GM19240 (cell line): ENCODE measurements at regions not wholly inside any gene's neighbourhood (a gene's known extent, or its start where the extent isn't known, plus 50 kb on each side); places are given as distances from the start of the nearest gene placed in this dataset.
"Not testable (repeated sequence)": the region's sequence is repeated elsewhere in the genome, so short reads cannot be mapped to it uniquely, and the experiment has no call there.

Source experiments
- DNase-seq: peaks from one replicate; pipeline ENCODE4 v3.0.0; 2011; ENCODE audit warnings: low spot score; ENCODE audit not compliant: insufficient read length

DNA sequence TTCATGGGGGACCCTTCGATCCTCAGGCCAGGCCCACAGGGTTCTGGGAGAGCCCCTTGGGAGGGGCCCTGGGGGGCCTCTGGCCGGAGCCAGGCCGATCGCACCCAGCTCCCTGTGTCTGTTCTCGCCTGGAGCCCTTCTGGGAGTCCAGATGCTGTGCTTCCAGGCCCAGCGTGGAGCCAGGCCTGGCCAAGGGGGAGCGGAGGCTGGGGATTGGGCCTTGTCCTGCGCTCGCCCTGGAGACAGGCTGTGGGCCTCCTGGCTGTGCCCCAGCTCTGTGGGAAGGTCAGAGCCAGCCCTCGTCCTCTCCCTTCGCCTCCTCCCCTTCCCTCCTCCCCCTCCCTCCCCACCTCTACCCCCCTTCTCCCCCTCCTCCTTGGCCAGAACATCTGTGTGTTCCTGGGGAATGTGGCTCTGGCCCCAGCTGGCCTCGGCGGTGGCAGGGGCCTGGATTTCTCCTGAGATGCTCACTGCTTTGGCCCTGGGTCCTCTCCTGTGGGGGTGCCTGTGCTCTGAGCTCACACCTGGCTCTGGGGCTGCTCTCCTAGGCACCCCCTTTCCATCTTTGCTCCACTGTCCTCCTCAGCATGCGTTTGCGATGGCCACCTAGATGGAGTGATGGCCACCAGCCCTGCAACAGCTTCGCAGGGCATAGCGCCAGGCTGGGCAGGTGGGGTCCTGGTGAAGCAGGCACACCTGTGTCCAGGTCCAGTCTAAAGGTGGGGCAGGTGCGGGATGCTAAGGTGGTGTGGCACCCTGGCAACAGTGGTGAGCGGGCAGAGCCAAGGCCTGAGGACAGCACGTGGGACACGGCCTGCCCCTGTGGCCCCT lies 90.6 kb upstream of the CIBAR2 start:
- DNase-seq = no peak

DNA sequence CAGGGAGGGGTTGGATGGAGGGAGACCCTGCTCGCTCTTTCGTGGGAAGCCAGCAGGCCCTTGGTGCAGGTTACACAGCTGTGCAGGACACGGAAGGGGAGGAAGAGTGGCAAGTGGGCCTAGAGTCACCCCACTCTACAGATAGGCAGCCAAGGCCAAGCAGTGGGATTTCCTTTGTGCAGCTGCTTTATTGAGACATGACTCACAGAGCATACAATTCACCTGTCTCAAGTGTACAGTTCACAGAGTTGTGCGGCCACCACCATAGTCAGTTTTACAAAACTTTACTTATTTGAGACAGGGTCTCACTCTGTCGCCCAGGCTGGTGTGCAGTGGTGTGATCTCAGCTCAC lies 91.2 kb upstream of the CIBAR2 start:
- no peak for DNase-seq

DNA sequence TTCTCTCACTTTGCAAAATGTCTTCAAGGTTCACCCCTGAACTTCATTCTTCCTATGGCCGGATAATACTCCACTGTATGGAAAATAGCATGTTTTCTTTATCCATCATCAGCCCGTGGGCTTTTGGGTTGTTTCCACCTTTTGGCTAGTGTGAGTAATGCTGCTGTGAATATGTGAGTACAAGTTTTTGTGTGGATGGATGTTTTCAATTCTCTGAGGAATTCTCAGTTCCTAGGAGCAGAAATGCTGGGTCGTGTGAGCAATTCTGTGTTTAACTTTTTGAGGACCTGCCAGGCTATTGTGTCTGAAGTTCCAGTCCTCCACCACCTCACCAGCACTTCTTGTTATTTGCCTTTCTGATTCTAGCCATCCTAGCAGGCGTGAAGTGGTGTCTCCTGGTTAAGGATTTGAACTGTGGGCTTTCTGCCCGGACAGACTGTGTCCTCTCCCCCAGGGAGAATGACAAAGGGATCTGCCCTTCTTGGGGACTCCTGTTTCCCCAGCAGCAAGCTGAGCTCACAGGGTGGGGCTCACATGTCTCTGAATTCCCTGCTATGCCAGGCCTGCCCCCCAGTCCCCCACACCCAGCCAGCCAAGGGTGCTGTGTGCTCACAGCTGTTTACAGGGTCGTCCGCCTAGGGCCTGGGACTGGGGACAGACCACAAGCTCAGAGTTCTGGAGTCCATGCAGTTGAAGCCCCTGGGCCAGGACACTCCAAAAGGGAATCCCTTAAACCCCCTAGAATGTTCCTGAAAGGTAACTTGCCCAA lies 92.2 kb upstream of the CIBAR2 start:
- no peak for DNase-seq

DNA sequence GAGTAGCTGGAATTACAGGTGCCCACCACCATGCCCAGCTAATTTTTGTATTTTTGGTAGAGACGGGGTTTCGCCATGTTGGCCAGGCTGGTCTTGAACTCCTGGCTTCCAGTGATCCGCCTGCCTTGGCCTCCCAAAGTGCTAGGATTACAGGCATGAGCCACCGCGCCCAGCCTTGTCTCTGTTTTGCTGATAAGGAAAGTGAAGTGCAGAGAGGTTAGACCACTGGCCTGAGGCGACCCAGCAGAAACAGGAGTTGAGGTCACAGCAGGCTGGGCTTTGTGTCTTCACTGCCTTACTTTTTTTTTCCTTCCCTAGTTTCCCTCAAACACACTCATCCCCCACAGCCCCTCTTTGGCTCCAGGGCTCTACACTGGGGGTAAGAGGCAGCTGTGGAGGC lies 93.0 kb upstream of the CIBAR2 start:
- DNase-seq = not testable (repeated sequence)

DNA sequence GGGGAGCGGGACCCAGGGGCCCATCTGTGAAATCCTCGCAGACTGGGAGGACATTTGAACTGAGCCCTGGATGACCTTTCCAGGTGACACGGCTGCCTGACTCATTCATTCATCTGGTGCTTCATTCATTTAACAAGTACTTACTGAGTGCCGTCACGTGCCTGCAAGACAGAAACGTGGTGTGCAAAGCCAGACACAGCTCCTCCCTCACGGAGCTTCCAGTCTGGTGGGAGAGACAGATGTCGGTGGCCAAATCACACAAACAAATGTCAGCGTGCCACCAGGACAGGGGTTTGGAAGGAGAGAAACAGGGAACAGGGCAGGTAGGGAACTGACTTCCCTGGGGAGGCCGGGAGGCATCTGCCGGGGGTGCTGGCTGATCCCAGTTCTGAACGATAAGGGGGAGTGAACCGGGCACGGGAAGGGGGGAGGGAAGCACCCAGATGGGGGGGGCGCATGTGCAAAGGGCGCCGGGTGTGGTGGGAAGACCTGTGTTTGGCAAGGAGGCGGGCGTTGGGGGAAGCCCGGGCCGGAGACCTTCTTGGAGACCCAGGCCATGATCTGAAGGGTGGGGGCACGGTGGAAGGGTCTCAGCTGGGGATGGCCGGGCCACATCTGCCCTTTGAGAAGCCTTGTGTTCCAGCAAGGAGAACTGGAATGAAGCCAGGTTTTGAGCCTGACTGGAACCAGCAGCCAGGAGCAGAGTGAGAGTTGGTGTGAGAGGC lies 93.6 kb upstream of the CIBAR2 start:
- no peak for DNase-seq

DNA sequence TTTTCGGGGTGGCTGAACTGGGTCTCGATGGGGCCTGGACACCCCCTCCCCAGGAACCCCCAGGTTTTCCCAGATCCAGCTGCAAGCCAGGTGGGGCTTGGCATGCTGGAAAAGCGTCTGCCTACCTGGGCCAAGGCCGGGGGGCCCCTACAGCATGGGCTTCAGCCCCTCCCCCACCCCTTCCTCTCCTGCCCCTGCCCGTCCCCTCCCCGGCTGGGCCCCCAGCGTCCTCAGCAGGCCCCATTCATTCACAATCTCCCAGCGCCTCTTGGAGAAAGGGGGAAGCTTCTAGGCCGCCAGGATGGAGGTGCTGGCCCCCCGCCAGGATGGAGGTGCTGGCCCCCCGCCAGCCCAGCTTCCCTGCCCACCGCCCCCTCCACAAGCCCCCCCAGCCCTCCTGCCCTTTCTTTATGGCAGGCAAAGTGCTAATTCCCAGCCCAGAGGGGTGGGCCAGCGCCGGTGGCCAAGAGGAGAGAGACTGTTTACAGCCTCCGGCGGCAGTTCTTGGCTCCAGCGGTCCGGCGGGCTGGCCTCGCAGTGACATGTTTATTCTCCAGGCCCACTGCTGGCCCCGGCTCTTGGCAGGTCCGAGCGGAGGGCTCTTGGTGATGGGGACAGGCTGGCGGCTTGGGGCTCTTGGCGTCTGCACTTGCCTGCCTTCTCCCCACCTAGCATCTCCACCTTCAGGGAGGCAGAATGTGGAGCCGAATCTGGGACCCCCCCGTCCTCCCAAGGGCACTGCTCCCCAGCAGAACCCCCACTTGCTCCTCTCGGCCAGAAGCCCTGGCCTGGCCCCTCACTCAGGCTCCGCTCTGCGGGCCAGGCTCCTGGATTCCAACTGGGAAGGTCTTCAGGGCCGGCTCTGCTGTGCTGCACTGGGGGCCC lies 94.4 kb upstream of the CIBAR2 start:
- DNase-seq = no peak

DNA sequence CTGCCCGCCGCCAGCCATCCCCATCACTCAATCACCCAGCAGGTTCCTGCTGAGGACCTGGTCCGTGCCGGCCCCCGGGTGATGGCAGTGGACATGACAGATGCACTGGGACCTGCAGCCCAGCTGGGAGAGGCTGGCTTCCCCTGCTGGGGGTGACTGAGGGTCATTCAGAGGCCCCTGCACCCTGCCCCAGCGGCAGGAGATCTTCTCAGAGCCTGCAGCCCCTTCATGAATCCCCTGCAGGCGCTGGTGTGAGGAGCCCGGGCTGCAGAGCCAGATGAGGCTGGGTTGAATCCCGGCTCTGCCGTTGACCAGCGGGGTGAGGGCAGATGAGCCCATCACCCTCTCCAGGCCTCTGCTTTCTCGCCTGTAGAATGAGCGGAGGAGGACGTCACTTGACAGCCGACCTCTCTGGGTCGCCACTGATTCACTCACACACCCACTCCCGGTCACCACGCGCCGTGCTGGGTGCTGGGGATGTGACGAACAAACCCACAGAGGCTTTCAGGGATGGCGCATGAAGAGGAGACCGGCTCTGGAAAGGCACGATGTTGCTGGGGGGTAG lies 95.2 kb upstream of the CIBAR2 start:
- no peak for DNase-seq

DNA sequence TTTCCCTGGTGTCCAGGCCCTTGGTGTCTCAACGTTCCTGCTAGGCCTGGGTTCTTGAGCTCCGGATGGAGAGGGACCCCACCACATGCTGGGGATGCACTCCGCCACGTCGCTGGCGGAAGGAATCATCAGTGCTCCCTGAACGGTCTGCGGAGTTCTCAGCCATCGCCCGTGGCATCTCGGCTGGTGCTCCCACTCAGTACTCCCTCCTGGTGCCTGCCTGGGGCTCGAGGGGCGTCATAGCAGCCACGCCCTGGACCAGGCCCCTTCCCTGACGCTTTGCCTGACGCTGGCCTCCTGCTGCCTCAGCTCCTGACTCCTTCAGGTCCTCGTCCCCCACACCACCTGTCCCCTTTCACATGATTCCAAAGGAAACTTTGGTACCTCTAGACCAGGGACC lies 95.9 kb upstream of the CIBAR2 start:
- DNase-seq = no peak

DNA sequence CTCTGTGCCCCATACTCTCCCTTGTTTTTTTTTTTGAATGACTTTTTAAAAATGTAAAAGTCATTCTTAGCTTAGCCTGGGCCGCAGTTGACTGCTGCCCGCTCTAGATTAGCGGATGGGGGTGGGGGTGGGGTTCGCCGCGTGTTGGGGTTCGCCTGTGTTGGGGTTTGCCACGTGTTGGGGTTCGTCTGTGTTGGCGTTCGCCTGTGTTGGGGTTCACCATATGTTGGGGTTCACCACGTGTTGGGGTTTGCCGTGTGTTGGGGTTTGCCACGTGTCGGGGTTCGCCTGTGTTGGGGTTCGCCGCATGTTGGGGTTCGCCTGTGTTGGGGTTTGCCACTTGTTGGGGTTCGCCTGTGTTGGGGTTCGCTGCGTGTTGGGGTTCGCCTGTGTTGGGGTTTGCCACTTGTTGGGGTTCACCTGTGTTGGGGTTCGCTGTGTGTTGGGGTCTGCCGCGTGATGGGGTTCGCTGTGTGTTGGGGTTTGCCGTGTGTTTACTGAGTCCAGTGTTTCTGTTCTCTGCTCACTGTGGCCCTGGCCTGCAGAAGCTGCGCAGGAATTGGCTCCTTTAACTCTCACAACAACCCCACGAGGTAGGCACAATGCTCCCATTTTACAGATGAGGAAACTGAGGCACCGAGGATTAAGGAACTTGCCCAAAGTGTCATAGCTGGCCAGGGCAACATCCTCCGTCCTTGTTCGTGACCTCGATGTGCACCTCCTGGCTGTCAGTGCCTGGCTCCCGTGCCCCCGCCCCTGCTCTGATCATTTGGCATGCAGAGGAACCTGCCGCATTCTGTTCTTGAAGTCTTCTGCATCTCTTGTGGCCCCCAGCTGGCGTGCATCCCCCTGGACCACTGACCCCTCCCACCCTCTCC lies 96.6 kb upstream of the CIBAR2 start:
- DNase-seq = no peak

DNA sequence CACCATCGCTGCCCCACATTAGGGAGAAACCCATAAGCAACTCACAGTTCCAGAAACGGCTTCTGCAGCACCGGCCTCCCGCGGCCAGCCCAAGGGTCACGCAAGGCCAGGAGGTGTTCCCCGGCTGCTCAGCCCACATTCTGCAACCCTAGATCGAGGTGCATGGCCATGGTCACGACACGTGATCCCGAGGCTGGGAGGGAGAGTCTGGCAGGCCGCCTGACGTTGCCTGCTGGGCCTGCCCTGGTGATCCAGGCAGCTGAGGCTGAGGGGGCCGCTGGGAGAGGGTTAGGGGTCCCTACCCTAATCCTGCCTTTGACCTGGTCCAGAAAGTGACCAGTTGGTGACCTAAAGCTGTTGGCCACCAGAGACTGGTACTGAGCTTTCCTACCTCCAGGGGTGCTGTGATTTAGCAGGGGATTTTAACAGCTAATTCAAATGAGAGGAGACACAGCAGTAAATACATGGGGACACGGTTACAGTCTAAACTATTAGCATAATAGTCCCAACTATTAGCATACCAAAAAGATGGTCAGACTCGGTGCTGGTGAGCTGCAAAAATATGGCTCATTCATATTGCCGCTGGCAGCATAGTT lies 97.4 kb upstream of the CIBAR2 start:
- no peak for DNase-seq

DNA sequence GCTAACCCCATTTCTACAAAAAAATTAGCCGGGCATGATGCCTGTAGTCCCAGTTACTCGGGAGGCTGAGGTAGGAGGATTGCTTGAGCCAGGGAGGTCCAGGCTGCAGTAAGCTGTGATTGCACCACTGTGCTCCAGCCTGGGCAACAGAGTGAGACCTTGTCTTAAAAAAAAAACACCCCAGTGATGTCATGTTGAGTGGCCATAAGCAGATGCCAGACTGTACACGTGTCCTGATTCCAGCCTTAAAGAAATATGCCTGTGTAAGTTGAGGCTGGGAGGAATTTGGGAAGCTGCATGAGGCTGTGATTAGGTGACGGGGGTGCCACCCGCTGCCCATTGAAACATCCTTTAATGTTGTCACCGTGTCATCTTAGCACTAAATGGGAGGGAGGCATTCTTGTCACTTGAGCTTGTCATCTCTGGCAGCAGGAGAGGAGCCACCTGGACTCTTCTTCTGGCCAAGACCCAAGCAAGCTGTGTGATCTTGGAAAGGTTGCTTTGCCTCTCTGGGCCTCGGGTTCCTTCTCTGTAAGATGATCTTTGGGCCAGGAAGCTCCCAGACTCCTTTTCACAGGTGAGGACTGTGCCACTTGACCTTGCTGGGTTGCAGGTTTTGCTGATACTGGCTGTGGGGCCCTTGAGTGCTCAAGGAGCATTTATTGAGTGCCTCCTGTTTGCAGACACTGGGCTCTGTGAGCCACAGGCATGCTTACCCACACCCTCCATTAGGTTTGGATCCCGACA lies 98.3 kb upstream of the CIBAR2 start:
- no peak for DNase-seq

DNA sequence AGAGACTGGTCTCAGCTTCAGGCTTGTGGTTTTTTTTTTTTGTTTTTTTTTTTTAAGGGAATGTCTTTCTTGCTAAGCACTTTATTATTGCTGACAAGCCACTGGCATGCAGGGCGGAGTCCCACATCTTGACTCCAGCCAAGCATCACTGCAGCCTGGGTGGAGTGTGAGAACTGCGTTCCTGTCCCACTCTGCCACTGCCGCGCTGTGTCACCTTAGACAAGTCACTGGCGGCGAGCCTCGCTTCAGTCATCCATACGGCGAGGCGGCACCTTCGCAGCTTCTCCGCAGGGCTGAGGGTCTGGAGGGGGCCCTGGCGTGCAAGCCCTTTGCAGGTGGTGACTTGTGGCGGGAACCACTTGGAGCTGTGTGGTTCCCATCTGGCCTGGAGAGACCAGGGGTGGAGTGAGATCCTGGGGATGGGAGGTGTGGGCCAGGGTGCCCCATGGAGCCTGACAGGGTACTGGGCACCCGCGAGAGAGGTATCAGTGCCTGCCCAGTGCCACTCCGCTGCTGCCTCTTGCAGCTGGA lies 99.1 kb upstream of the CIBAR2 start:
- no peak for DNase-seq

DNA sequence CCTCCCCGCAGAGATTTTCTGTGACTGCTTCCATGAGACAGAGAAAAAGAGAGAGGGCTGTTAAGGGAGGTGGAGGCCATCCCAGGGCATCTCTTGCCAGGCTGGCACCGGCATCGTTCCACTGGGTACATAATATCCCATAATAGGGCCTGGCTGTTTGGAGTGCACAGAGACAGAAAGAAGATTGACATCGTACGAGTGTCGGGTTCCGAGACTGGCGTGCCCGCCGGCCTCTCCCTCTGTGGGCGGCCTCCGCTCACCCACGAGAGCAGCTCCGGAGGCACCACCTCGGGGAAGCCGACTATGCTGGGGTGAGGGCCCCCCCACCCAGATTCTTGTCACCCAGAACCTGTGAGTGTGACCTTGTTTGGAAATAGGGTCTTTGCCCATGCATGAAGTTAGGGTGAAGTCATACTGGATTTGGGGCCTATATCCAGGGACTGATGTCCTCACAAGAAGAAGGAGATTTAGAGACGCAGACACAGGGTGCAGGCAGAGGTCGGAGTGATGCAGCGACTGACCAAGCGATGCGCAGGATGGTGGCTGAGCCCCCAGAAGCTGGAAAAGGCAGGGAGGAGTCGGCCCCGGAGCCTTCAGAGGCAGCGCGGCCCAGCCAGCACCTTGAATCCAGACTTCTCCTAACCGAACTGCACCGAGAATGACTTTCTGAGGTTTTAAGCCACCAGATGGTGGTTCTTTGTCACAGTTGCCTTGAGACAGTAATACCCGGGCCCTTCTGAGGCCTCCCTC lies 101.8 kb upstream of the CIBAR2 start:
- no peak for DNase-seq

DNA sequence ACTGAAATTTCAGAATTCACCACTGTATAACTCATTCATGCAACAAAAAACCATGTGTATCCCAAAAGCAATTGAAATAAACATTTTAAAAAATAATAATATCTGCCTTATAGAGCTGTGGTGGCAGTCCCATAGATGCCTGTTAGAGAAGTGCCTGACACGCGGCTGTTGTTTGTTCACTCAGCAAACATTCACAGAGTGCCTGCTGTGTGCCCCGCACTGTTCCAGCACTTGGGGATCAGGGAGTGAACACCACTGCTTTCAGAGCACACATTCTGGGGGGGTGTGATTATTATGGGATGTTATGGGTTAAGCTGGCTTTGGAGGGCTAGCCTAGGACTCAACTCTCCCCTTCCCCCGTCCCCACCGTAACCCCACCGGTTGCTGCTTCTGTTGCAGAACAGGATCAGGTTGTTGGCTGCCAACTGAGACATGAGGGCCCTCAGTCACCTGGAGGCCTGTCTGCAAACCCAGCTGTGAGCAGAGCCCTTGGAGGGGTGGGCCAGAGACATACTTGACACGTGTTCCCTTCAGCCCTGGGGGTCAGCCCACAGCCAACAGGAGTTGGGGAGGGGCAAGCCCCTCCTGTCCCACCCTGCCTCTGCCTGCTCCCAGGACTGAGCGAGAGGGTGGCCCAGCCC lies 103.3 kb upstream of the CIBAR2 start:
- no peak for DNase-seq

DNA sequence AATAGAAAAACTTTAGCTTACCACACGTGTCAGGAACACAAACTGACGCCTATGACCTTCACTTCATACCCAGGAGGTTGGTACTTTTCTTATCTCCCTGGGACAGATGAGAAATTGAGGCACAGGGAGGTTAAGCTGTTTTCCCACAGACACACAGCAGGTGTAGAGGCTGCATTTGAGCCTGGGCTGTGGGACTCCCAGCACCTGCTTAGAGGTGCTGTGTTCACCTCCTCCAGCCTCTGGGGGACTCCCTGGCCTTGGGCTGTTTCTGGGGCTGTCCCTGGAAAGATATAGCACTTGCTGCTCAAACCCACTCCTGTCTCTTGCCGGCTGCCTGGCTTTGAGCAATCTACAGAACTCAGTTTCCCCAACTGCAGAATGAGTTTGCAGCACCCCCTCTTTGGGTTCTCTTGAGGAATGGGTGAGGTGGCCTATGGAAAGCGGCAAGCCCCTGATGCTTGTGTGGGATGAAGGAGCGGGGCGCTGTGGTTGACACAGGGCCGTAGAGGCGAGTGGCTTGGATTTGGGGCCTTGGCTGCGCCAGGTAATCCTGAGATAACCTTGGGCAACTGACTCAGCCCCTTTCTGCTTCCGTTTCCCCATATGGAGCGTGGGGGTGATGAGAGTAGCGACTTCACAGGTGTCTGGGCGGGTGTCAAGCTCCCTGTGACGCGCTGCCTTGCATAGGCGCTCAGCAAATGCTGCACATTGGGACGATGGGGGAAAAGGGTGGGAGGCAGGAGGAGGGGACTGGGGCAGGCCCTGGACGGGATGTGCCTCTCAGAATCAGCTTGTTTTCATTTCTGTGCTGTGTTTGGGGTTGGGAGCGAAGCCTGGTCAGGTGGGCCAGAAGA lies 104.5 kb upstream of the CIBAR2 start:
- DNase-seq = no peak

DNA sequence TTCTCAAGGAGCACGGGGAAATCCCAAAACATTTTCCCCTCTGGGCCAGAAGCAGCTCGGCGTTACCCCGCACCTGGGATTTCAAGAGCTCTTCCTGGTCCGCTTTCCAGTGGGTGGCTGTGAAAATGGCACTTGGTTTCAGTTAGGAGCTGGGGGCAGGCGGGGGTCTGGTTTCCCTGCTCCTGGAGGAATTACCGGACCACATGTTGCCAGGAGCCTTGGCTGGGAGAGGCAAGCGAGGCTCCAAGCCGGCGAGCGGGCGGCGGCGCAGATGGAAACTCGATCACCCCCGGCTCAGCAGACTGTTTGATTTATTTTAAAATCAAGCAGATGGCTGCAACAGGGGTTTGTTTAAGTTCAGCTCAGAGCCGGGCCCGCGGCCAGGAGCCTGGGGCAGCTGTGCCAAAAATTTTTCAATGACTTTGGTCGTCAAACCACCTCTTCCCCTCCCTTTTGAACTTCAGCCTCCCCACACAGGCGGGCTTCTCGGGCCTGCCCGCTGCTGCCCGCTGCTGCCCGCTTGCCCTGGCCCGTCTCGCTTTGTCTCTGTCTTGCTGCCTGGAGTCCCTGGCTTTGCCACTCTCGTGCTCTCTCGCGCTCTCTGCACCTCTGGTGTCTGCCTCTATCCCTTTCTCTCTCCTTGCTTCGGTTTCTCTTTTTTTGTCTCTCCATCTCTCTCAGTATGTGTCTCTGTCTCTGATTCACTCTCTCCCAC lies 108.0 kb upstream of the CIBAR2 start:
- DNase-seq = no peak
